Esophagus squamous epithelium (tissue), 5 donors: ENCODE measurements at regions not wholly inside any gene's neighbourhood (a gene's known extent, or its start where the extent isn't known, plus 50 kb on each side); places are given as distances from the start of the nearest gene placed in this dataset.

Experiments
- DNase-seq: peaks from one replicate; lab custom pipeline; 2025; lab: John Stamatoyannopoulos, UW
- H3K27ac ChIP-seq, 4 donors: fragments of 200-600 bp; sonication (generic); one replicate each; pipeline ENCODE4 v1.5.1; 2016 to 2019; ENCODE audit warnings: mild to moderate bottlenecking in 1 of 4
- H3K27me3 ChIP-seq, 4 donors: fragments of 200-600 bp; sonication (generic); 1 replicate in 3 of 4; 2 replicates in 1 of 4; pipeline versions ENCODE4 v1.5.1 to v1.6.0; 2017 to 2021; ENCODE audit warnings: antibody characterized with exemption in 1 of 4
- H3K36me3 ChIP-seq, 3 donors: fragments of 200-600 bp; sonication (generic); one replicate each; pipeline ENCODE4 v1.5.1; 2016 to 2019
- H3K4me1 ChIP-seq, 3 donors: fragments of 200-600 bp; sonication (generic); one replicate each; pipeline ENCODE4 v1.5.1; 2017 to 2019
- H3K4me3 ChIP-seq, 4 donors: fragments of 200-600 bp; sonication (generic); 1 replicate in 3 of 4; 2 replicates in 1 of 4; pipeline ENCODE4 v1.5.1; 2016 to 2019; ENCODE audit warnings: mild to moderate bottlenecking in 2 of 4, moderate library complexity in 1 of 4
- H3K9me3 ChIP-seq, 3 donors: fragments of 200-600 bp; sonication (generic); one replicate each; pipeline ENCODE4 v1.5.1; 2016 to 2019
- POLR2A ChIP-seq, 4 donors: fragments of 450-650 bp; IDR thresholded peaks; one replicate each; pipeline ENCODE4 v1.6.1; 2017; ENCODE audit warnings: antibody characterized with exemption in 4 of 4, mild to moderate bottlenecking in 4 of 4, moderate library complexity in 3 of 4
- WGBS, 2 donors: methylation state at CpG; one replicate each; pipeline ENCODE4 v1.1.5; 2018; 5-methylcytosine and 5-hydroxymethylcytosine counted together
- intact Hi-C: fragments of 100-400 bp; cut with DNase I; formaldehyde crosslinking; loops from one replicate; pipeline ENCODE4 v1.15.0; 2022
- TF ChIP-seq, protein P1 (sequence below), 6 experiments: fragments of 450-650 bp in 4 of 6; fragments of 200-600 bp in 2 of 6; sonication (generic) in 2 of 6; IDR thresholded peaks; one replicate each; pipeline ENCODE4 v1.5.1; 2016 to 2019; ENCODE audit warnings: antibody characterized with exemption in 6 of 6, mild to moderate bottlenecking in 4 of 6, moderate library complexity in 4 of 6
- donor health status: DM: yes; HTN: yes; CAD: no.

DNA sequence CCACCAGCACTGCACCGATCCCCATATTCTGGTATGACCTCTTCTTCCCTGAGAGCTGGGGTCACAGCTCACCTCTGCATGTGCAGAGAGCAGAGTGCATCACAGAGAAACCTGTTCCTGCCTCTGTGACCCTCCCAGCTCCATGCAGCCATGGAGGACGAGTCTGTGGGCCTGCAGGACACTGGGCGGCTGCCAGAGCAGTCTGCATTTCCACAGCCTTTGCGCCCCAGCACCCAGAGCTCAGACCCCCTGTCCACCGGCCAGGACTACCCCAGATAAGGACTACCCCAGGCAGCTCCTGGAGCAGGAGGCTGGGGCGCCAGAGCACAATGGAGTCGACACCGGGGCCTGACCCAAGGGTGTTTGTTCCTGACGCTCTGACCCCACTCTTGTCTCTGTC is 308.1 kb upstream of the IRX1 start:
- Histone ChIP-seq H3K4me1 (no peaks in the 10 kb centered on the region), H3K4me3 (no peak overlapping the region), H3K27ac (no peak overlapping the region), H3K9me3 (no peaks in the 10 kb centered on the region), H3K27me3 (no peaks in the 10 kb centered on the region), H3K36me3 (no peaks in the 10 kb centered on the region)
- no peak for TF ChIP-seq POLR2A (IDR thresholded peaks at IDR 0.05)
- intact Hi-C loops = no loop called here
- no peak for DNase-seq
- 53 to 71% methylated on average over 3 to 4 of the region's 9 CpGs for WGBS, 2 donors

DNA sequence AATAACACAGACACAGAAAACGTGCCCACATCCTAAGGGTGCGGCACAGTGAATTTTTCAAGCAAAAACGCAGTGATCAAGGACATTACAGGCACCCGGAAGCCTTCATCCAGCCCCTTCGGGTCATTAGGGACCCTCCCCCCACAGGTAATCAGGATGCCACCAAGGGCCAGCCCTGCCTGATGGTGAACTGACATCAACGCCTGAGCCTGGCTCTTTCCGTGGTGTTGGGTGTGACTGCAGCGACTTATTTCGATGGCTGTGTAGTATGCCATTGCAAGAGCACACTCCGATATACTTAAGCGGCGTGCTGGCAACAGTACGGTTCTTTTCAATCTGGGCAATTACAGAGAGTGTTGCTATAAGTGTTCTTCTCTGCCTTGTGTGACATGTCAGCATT is 310.0 kb upstream of the IRX1 start:
- intact Hi-C loops = no loop called here
- DNase-seq = no peak
- Histone ChIP-seq H3K36me3 (no peaks in the 10 kb centered on the region), H3K27ac (no peak overlapping the region), H3K27me3 (no peaks in the 10 kb centered on the region), H3K9me3 (no peaks in the 10 kb centered on the region), H3K4me3 (no peak overlapping the region), H3K4me1 (no peaks in the 10 kb centered on the region)
- TF ChIP-seq, protein P1, sequence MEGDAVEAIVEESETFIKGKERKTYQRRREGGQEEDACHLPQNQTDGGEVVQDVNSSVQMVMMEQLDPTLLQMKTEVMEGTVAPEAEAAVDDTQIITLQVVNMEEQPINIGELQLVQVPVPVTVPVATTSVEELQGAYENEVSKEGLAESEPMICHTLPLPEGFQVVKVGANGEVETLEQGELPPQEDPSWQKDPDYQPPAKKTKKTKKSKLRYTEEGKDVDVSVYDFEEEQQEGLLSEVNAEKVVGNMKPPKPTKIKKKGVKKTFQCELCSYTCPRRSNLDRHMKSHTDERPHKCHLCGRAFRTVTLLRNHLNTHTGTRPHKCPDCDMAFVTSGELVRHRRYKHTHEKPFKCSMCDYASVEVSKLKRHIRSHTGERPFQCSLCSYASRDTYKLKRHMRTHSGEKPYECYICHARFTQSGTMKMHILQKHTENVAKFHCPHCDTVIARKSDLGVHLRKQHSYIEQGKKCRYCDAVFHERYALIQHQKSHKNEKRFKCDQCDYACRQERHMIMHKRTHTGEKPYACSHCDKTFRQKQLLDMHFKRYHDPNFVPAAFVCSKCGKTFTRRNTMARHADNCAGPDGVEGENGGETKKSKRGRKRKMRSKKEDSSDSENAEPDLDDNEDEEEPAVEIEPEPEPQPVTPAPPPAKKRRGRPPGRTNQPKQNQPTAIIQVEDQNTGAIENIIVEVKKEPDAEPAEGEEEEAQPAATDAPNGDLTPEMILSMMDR (IDR thresholded peaks at IDR 0.05) = no peak
- TF ChIP-seq POLR2A (IDR thresholded peaks at IDR 0.05) = no peak
- WGBS, 2 donors = 73 to 90% methylated on average over 10 to 13 of the region's 13 CpGs

DNA sequence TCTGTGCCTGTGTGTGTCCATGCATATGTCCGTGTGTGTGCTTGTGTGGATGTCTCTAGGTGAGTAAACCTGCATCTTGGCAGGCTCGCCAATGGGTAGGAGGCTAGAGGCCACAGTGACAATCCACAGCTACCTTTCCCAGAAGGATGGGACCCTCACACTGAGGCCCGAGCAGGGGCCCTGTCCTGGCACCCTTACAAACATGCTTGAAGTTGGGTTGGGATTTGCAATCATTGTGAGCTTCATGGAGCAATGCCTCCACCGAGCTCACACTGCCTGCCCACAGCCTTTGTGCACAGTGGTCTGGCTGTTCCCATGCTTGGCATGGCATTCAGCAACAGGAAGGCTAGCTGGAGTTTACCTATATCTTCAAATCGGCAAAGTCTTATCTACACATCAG is 311.1 kb upstream of the IRX1 start:
- 62 to 67% methylated on average over 2 to 3 of the region's 5 CpGs for WGBS, 2 donors
- H3K4me1 ChIP-seq = no peaks in the 10 kb centered on the region
- no peaks in the 10 kb centered on the region for H3K27me3 ChIP-seq
- H3K36me3 ChIP-seq = no peaks in the 10 kb centered on the region
- TF ChIP-seq POLR2A (IDR thresholded peaks at IDR 0.05) = no peak
- TF ChIP-seq, protein P1 (IDR thresholded peaks at IDR 0.05) = no peak
- no peak for DNase-seq
- no peaks in the 10 kb centered on the region for H3K9me3 ChIP-seq
- H3K27ac ChIP-seq = no peak overlapping the region
- no peak overlapping the region for H3K4me3 ChIP-seq
- intact Hi-C loops = no loop called here

DNA sequence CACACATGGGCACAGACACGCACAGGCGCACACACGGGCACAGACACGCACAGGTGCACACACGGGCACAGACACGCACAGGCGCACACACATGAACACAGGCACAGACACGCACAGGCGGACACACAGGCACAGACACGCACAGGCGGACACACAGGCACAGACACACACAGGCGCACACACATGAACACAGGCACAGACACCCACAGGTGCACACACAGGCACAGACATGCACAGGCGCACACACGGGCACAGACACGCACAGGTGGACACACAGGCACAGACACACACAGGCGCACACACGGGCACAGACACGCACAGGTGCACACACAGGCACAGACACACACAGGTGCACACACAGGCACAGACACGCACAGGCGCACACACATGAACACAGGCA is 312.8 kb upstream of the IRX1 start:
- H3K27ac ChIP-seq = no peak overlapping the region
- DNase-seq = no peak
- 79 to 82% methylated on average over 7 to 10 of the region's 20 CpGs for WGBS, 2 donors

DNA sequence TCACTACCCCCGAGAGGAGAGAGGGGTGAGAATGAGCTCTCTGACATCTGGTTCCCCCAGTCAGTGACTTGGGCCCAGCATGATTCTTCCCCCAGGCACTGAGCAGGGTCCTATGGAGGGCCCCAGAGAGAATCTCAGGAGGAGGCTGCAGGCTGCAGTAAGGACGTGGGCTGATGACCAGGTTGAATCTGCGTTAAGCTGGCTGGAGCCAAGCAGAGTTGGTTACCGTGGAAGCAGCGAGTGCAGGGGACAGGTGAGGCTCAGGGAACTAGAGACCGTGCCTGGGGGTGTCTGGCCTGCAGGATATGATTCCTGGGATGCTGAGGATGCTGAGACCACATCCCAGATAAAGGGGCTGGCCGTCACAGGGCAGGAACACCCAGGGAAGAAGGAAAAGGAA is 314.3 kb upstream of the IRX1 start:
- no peak overlapping the region for H3K27ac ChIP-seq
- no peaks in the 10 kb centered on the region for H3K4me1 ChIP-seq
- H3K9me3 ChIP-seq = no peaks in the 10 kb centered on the region
- TF ChIP-seq POLR2A (IDR thresholded peaks at IDR 0.05) = no peak
- TF ChIP-seq, protein P1 (IDR thresholded peaks at IDR 0.05) = no peak
- H3K36me3 ChIP-seq = no peaks in the 10 kb centered on the region
- WGBS, 2 donors = 72 to 77% methylated on average over 6 to 7 of the region's 7 CpGs
- no peaks in the 10 kb centered on the region for H3K27me3 ChIP-seq
- intact Hi-C loops = no loop called here
- DNase-seq = no peak
- H3K4me3 ChIP-seq = no peak overlapping the region

More for the DNA sequence above, 312.8 kb upstream of the IRX1 start:
- H3K4me1 ChIP-seq = no peaks in the 10 kb centered on the region
- intact Hi-C loops = no loop called here
- H3K4me3 ChIP-seq = no peak overlapping the region
- H3K9me3 ChIP-seq = no peaks in the 10 kb centered on the region
- H3K27me3 ChIP-seq = no peaks in the 10 kb centered on the region
- TF ChIP-seq POLR2A (IDR thresholded peaks at IDR 0.05) = no peak
- TF ChIP-seq, protein P1 (IDR thresholded peaks at IDR 0.05) = no peak
- H3K36me3 ChIP-seq = no peaks in the 10 kb centered on the region

DNA sequence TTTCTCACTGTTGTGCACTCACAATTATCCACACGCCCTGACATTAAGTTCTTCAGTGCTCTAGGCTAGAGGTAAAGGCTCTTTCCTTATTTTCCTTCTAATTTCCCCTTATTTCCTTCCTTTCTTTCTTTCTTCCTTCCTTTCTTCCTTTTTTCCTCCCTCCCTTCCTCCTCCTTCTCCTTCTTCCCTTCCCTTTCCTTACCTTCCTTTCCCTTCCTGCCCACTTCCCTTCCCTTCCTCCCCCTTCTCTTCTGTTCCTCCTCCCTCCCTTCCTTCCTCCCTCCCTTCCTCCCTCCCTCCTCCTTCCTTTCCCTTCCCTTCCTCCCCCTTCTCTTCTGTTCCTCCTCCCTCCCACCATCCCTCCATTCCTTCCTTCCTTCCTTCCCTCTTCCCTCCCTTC is 317.0 kb upstream of the IRX1 start:
- intact Hi-C loops = no loop called here
- H3K27me3 ChIP-seq = peaks cover 0 to 5% (median 0%) of the 10 kb centered on the region in 4 donors
- WGBS, 2 donors = 47 to 55% methylated on average over 1 of the region's 1 CpG
- no peak for TF ChIP-seq POLR2A (IDR thresholded peaks at IDR 0.05)
- TF ChIP-seq, protein P1 (IDR thresholded peaks at IDR 0.05) = no peak
- no peaks in the 10 kb centered on the region for H3K9me3 ChIP-seq
- no peak overlapping the region for H3K4me3 ChIP-seq
- no peaks in the 10 kb centered on the region for H3K4me1 ChIP-seq
- no peak for DNase-seq
- H3K36me3 ChIP-seq = no peaks in the 10 kb centered on the region
- no peak overlapping the region for H3K27ac ChIP-seq
